NCI-H1417 treated with DMSO at 0.1 percent for 48 hours (cell line): ENCODE measurements at regions not wholly inside any gene's neighbourhood (a gene's known extent, or its start where the extent isn't known, plus 50 kb on each side); places are given as distances from the start of the nearest gene placed in this dataset.

ENCODE experiments used
- DNase-seq: peaks from one replicate; lab custom pipeline; 2025; lab: John Stamatoyannopoulos, UW

- no peak for DNase-seq
Observed at GRCh38 chr2:65731476-65731875, 299.1 kb upstream of the SPRED2 start.

GRCh38 chr2:65730186-65730585 is 297.8 kb upstream of the SPRED2 start:
- DNase-seq = no peak

- DNase-seq = no peak
Observed at GRCh38 chr2:65729246-65729645, 296.8 kb upstream of the SPRED2 start.

GRCh38 chr2:65728477-65729180 is 296.2 kb upstream of the SPRED2 start:
- DNase-seq = no peak

- no peak for DNase-seq
Observed at GRCh38 chr2:65727816-65728215, 295.4 kb upstream of the SPRED2 start.

GRCh38 chr2:65727381-65727780 is 295.0 kb upstream of the SPRED2 start:
- DNase-seq = no peak

- no peak for DNase-seq
Observed at GRCh38 chr2:65724752-65725151, 292.4 kb upstream of the SPRED2 start.

- DNase-seq = no peak
Observed at GRCh38 chr2:65724336-65724735, 291.9 kb upstream of the SPRED2 start.

GRCh38 chr2:65722028-65722778 is 289.8 kb upstream of the SPRED2 start:
- DNase-seq = no peak

GRCh38 chr2:65716698-65717097 is 284.3 kb upstream of the SPRED2 start:
- DNase-seq = no peak

- DNase-seq = no peak
Observed at GRCh38 chr2:65715323-65715722, 282.9 kb upstream of the SPRED2 start.

- DNase-seq = no peak
Observed at GRCh38 chr2:65714866-65715265, 282.5 kb upstream of the SPRED2 start.

- no peak for DNase-seq
Observed at GRCh38 chr2:65711863-65712262, 279.5 kb upstream of the SPRED2 start.

- DNase-seq = no peak
Observed at GRCh38 chr2:65710779-65711295, 278.4 kb upstream of the SPRED2 start.

GRCh38 chr2:65710356-65710755 is 278.0 kb upstream of the SPRED2 start:
- no peak for DNase-seq

GRCh38 chr2:65708086-65708485 is 275.7 kb upstream of the SPRED2 start:
- no peak for DNase-seq

GRCh38 chr2:65706411-65706810 is 274.0 kb upstream of the SPRED2 start:
- no peak for DNase-seq

- DNase-seq = no peak
Observed at GRCh38 chr2:65701191-65701590, 268.8 kb upstream of the SPRED2 start.

GRCh38 chr2:65700720-65701119 is 268.3 kb upstream of the SPRED2 start:
- DNase-seq = no peak

- no peak for DNase-seq
Observed at GRCh38 chr2:65700004-65700651, 267.7 kb upstream of the SPRED2 start.

GRCh38 chr2:65691816-65692215 is 259.4 kb upstream of the SPRED2 start:
- DNase-seq = no peak

- no peak for DNase-seq
Observed at GRCh38 chr2:65688141-65688886, 255.9 kb upstream of the SPRED2 start.
